HFFc6 (cell line): ENCODE measurements at regions not wholly inside any gene's neighbourhood (a gene's known extent, or its start where the extent isn't known, plus 50 kb on each side); places are given as distances from the start of the nearest gene placed in this dataset.
A peak's percentile ranks its signal among the peaks of the same experiment; 100 is the strongest.

Experiments used
- DNase-seq: peaks from one replicate; pipeline ENCODE4 v3.0.0-alpha.2; 2018
- H3K27ac Mint-ChIP-seq: 2 replicates; pipeline ENCODE4 v1.8.0; 2020; ENCODE audit warnings: mild to moderate bottlenecking, mixed read lengths
- H3K27me3 Mint-ChIP-seq: 2 replicates; pipeline ENCODE4 v1.8.0; 2021; ENCODE audit warnings: mild to moderate bottlenecking, moderate library complexity, mixed read lengths; ENCODE audit not compliant: insufficient read depth
- H3K36me3 Mint-ChIP-seq: 2 replicates; pipeline ENCODE4 v1.8.0; 2021; ENCODE audit warnings: low read depth, mixed read lengths
- H3K4me1 Mint-ChIP-seq: 2 replicates; pipeline ENCODE4 v1.8.0; 2020; ENCODE audit warnings: low read depth, mixed read lengths
- H3K4me3 Mint-ChIP-seq: 2 replicates; pipeline ENCODE4 v1.8.0; 2020; ENCODE audit warnings: mild to moderate bottlenecking, moderate library complexity, mixed read lengths
- H3K9me3 Mint-ChIP-seq: 2 replicates; pipeline ENCODE4 v1.8.0; 2020; ENCODE audit warnings: mild to moderate bottlenecking, mixed read lengths
- CTCF ChIP-seq: fragments of 200-600 bp; sonication (generic); IDR thresholded peaks from 2 replicates; pipeline ENCODE4 v1.5.0; 2021; ENCODE audit warnings: antibody characterized with exemption, mild to moderate bottlenecking

- no peak overlapping the region for H3K4me3 Mint-ChIP-seq
- no peaks in the 10 kb centered on the region for H3K4me1 Mint-ChIP-seq
- no peaks in the 10 kb centered on the region for H3K9me3 Mint-ChIP-seq
- no peak for DNase-seq
- TF ChIP-seq CTCF, result no peak
- peaks cover 25% of the 10 kb centered on the region for H3K27me3 Mint-ChIP-seq
- no peak overlapping the region for H3K27ac Mint-ChIP-seq
- H3K36me3 Mint-ChIP-seq, result no peaks in the 10 kb centered on the region
These were observed 162.0 kb downstream of the SPP2 start for GRCh38 chr2:234212534-234212933.

GRCh38 chr2:234211797-234212196 lies 161.3 kb downstream of the SPP2 start:
- Mint-ChIP-seq H3K4me3 (no peak overlapping the region), H3K9me3 (no peaks in the 10 kb centered on the region; the same call in 1 of the 2 replicates), H3K27ac (no peak overlapping the region), H3K4me1 (no peaks in the 10 kb centered on the region), H3K36me3 (no peaks in the 10 kb centered on the region), H3K27me3 (peaks cover 21% of the 10 kb centered on the region)
- no peak for DNase-seq
- TF ChIP-seq CTCF, result no peak

- Mint-ChIP-seq H3K27me3 (peaks cover 5% of the 10 kb centered on the region), H3K9me3 (no peaks in the 10 kb centered on the region; the same call in 1 of the 2 replicates), H3K27ac (no peak overlapping the region), H3K36me3 (no peaks in the 10 kb centered on the region), H3K4me1 (peaks cover 22% of the 10 kb centered on the region), H3K4me3 (no peak overlapping the region)
- no peak for TF ChIP-seq CTCF
- DNase-seq, result no peak
These were observed 156.2 kb downstream of the SPP2 start for GRCh38 chr2:234206738-234207137.

GRCh38 chr2:234204480-234204879 lies 154.0 kb downstream of the SPP2 start:
- H3K27ac Mint-ChIP-seq, result no peak overlapping the region
- no peak overlapping the region for H3K4me3 Mint-ChIP-seq
- H3K36me3 Mint-ChIP-seq, result no peaks in the 10 kb centered on the region
- DNase-seq, result no peak
- no peak for TF ChIP-seq CTCF
- peaks cover 22% of the 10 kb centered on the region for H3K4me1 Mint-ChIP-seq
- peaks cover 19% of the 10 kb centered on the region for H3K27me3 Mint-ChIP-seq
- H3K9me3 Mint-ChIP-seq, result no peaks in the 10 kb centered on the region; the same call in 1 of the 2 replicates

GRCh38 chr2:234203135-234203984 lies 152.9 kb downstream of the SPP2 start:
- Mint-ChIP-seq H3K4me3 (peak overlapping the region; percentile 79), H3K27ac (peak overlapping the region; percentile 74)

More at GRCh38 chr2:234203135-234203984, 152.9 kb downstream of the SPP2 start:
- no peaks in the 10 kb centered on the region for H3K36me3 Mint-ChIP-seq
- H3K4me1 Mint-ChIP-seq, result peaks cover 22% of the 10 kb centered on the region
- peaks cover 25% of the 10 kb centered on the region for H3K27me3 Mint-ChIP-seq
- H3K9me3 Mint-ChIP-seq, result no peaks in the 10 kb centered on the region; the same call in 1 of the 2 replicates
- peak; percentile 91 for DNase-seq
- no peak for TF ChIP-seq CTCF
